Right lobe of liver (tissue), 6 donors: ENCODE measurements at regions not wholly inside any gene's neighbourhood (a gene's known extent, or its start where the extent isn't known, plus 50 kb on each side); places are given as distances from the start of the nearest gene placed in this dataset.

Experiments used
- ATAC-seq, 4 donors: fragments of 200-7000 bp; cut with Tn5 transposase; one replicate each; pipeline ENCODE4 v1.9.1; 2020; ENCODE audit warnings: mild to moderate bottlenecking in 4 of 4, moderate library complexity in 4 of 4
- DNase-seq, 3 donors: peaks; one replicate each; pipeline ENCODE4 v3.0.0-alpha.2; 2020
- H3K27ac ChIP-seq, 3 donors: fragments of 200-600 bp; one replicate each; pipeline ENCODE4 v1.8.0; 2022
- H3K27me3 ChIP-seq, 2 donors: fragments of 200-600 bp; one replicate each; pipeline ENCODE4 v1.8.0; 2022
- H3K36me3 ChIP-seq, 4 donors: fragments of 200-600 bp; sonication (generic) in 1 of 4; one replicate each; pipeline versions ENCODE4 v1.5.1 to v1.8.0; 2017 to 2022; ENCODE audit warnings: control low read depth in 1 of 4
- H3K4me1 ChIP-seq, 4 donors: fragments of 200-600 bp; sonication (generic) in 1 of 4; one replicate each; pipeline versions ENCODE4 v1.5.1 to v1.8.0; 2017 to 2022; ENCODE audit warnings: control low read depth in 1 of 4
- H3K4me3 ChIP-seq, 3 donors: fragments of 200-600 bp; one replicate each; pipeline ENCODE4 v1.8.0; 2022
- H3K9me3 ChIP-seq, 4 donors: fragments of 200-600 bp; sonication (generic) in 1 of 4; one replicate each; pipeline versions ENCODE4 v1.5.1 to v1.8.0; 2017 to 2022; ENCODE audit warnings: control low read depth in 1 of 4
- CTCF ChIP-seq, 4 donors: fragments of 200-600 bp in 3 of 4; fragments of 450-650 bp in 1 of 4; IDR thresholded peaks; one replicate each; pipeline versions ENCODE4 v1.5.1 to v1.8.0; 2016 to 2022; ENCODE audit warnings: antibody characterized with exemption in 4 of 4, mild to moderate bottlenecking in 2 of 4
- POLR2A ChIP-seq: fragments of 450-650 bp; IDR thresholded peaks from one replicate; pipeline ENCODE4 v1.6.1; 2017; ENCODE audit warnings: antibody characterized with exemption, mild to moderate bottlenecking
- WGBS: methylation state at CpG from one replicate; pipeline ENCODE4 v1.1.6; 2018; ENCODE audit warnings: low coverage, low lambda C conversion rate; ENCODE audit not compliant: insufficient coverage; ENCODE audit errors: missing lambda C conversion rate; 5-methylcytosine and 5-hydroxymethylcytosine counted together
- intact Hi-C, 2 donors: fragments of 100-400 bp; cut with DNase I; formaldehyde crosslinking; loops; one replicate each; pipeline versions ENCODE4 v1.11.2 to v1.14.1; 2022
- donor health status: DM: no; HTN: yes; CAD: no.
- donor health status: DM: no; HTN: no; CAD: no.
- donor health status: DM: no; HTN: no; CAD: no.
- donor health status: DM: no; HTN: yes; CAD: no.
- donor health status: DM: no; HTN: yes; CAD: no.

GRCh38 chr18:73838107-73838506 is 309.5 kb downstream of the FBXO15 start:
- Histone ChIP-seq H3K4me1 (peaks cover 0 to 4% (median 0%) of the 10 kb centered on the region in 4 donors), H3K9me3 (no peaks in the 10 kb centered on the region), H3K4me3 (no peak overlapping the region), H3K36me3 (no peaks in the 10 kb centered on the region), H3K27me3 (no peaks in the 10 kb centered on the region), H3K27ac (no peak overlapping the region)
- no peak for ATAC-seq
- TF ChIP-seq POLR2A: no peak
- no peak for TF ChIP-seq CTCF (IDR thresholded peaks at IDR 0.05)
- intact Hi-C loops: no loop called here
- DNase-seq: no peak

GRCh38 chr18:73835656-73836364 is 311.8 kb downstream of the FBXO15 start:
- Histone ChIP-seq H3K27ac (no peak overlapping the region), H3K4me3 (no peak overlapping the region), H3K9me3 (no peaks in the 10 kb centered on the region), H3K4me1 (no peaks in the 10 kb centered on the region), H3K36me3 (no peaks in the 10 kb centered on the region), H3K27me3 (no peaks in the 10 kb centered on the region)
- 26% methylated on average over 4 of the region's 8 CpGs for WGBS
- DNase-seq (no peak), ATAC-seq (no peak)
- intact Hi-C loops: no loop called here
- TF ChIP-seq POLR2A (no peak), CTCF (IDR thresholded peaks at IDR 0.05) (no peak)

- no peaks in the 10 kb centered on the region for H3K27me3 ChIP-seq
- H3K27ac ChIP-seq: no peak overlapping the region
- intact Hi-C loops: no loop called here
- H3K36me3 ChIP-seq: no peaks in the 10 kb centered on the region
- no peaks in the 10 kb centered on the region for H3K9me3 ChIP-seq
- no peak for DNase-seq
- H3K4me3 ChIP-seq: no peak overlapping the region
- TF ChIP-seq CTCF (IDR thresholded peaks at IDR 0.05) (no peak), POLR2A (no peak)
- WGBS: 62% methylated on average over 3 of the region's 3 CpGs
- no peak for ATAC-seq
- H3K4me1 ChIP-seq: no peaks in the 10 kb centered on the region
Measured at GRCh38 chr18:73835039-73835438, 312.6 kb downstream of the FBXO15 start.

- H3K27me3 ChIP-seq: no peaks in the 10 kb centered on the region
- whole genome bisulfite sequencing: no CpG with 5 or more reads among the region's 6 CpGs
- no peak overlapping the region for H3K27ac ChIP-seq
- no peak overlapping the region for H3K4me3 ChIP-seq
- H3K9me3 ChIP-seq: no peaks in the 10 kb centered on the region
- H3K36me3 ChIP-seq: no peaks in the 10 kb centered on the region
- H3K4me1 ChIP-seq: no peaks in the 10 kb centered on the region
- ATAC-seq (no peak), DNase-seq (no peak)
- intact Hi-C loops: no loop called here
- TF ChIP-seq POLR2A (no peak), CTCF (IDR thresholded peaks at IDR 0.05) (no peak)
Measured at GRCh38 chr18:73831688-73832087, 315.9 kb downstream of the FBXO15 start.

- intact Hi-C loops: no loop called here
- ATAC-seq: no peak
Measured at GRCh38 chr18:73829146-73829545, 318.5 kb downstream of the FBXO15 start.

More at GRCh38 chr18:73829146-73829545, 318.5 kb downstream of the FBXO15 start:
- H3K27ac ChIP-seq: no peak overlapping the region
- H3K4me1 ChIP-seq: no peaks in the 10 kb centered on the region
- WGBS: 85% methylated on average over 5 of the region's 7 CpGs
- no peak for DNase-seq
- no peaks in the 10 kb centered on the region for H3K36me3 ChIP-seq
- H3K9me3 ChIP-seq: no peaks in the 10 kb centered on the region
- TF ChIP-seq CTCF (IDR thresholded peaks at IDR 0.05) (no peak), POLR2A (no peak)
- H3K27me3 ChIP-seq: no peaks in the 10 kb centered on the region
- no peak overlapping the region for H3K4me3 ChIP-seq
